Activated naive CD4-positive, alpha-beta T cell treated with anti-CD3 and anti-CD28 coated beads, Interleukin-2, amount 50 U/mL, for 72 hours (primary cell): ENCODE measurements at regions not wholly inside any gene's neighbourhood (a gene's known extent, or its start where the extent isn't known, plus 50 kb on each side); places are given as distances from the start of the nearest gene placed in this dataset.

Experiments
- ATAC-seq, 2 donors: fragments of 150-1000 bp; cut with Tn5 transposase; 2 replicates each; pipeline ENCODE4 v1.10.0; 2021; ENCODE audit warnings: mild to moderate bottlenecking in 2 of 2, moderate library complexity in 2 of 2
- DNase-seq, 2 donors: peaks; one replicate each; pipeline ENCODE4 v3.0.0; 2021 to 2022; ENCODE audit warnings: low spot score in 2 of 2
- H3K27ac Mint-ChIP-seq, 2 donors: one replicate each; pipeline ENCODE4 v1.8.0; 2022; ENCODE audit warnings: mild to moderate bottlenecking in 2 of 2, mixed read lengths in 2 of 2
- H3K36me3 Mint-ChIP-seq, 2 donors: one replicate each; pipeline ENCODE4 v1.8.0; 2022; ENCODE audit warnings: mixed read lengths in 2 of 2
- H3K9me3 Mint-ChIP-seq, 2 donors: one replicate each; pipeline ENCODE4 v1.8.0; 2022; ENCODE audit warnings: mixed read lengths in 2 of 2

GRCh38 chr12:3933819-3934192 is 60.6 kb upstream of the PARP11 start:
- DNase-seq (no peak), ATAC-seq (peak; percentile 23 to 26)
- H3K27ac Mint-ChIP-seq: peak overlapping the region; percentile 30 to 80
- H3K36me3 Mint-ChIP-seq: no peaks in the 10 kb centered on the region
- no peaks in the 10 kb centered on the region for H3K9me3 Mint-ChIP-seq

- H3K36me3 Mint-ChIP-seq: no peaks in the 10 kb centered on the region
- H3K9me3 Mint-ChIP-seq: no peaks in the 10 kb centered on the region
- H3K27ac Mint-ChIP-seq: peak overlapping the region; percentile 30 to 80
- peak; percentile 65 to 87 for ATAC-seq
- no peak for DNase-seq
Observed at GRCh38 chr12:3933074-3933818, 60.0 kb upstream of the PARP11 start.

- Mint-ChIP-seq H3K36me3 (no peaks in the 10 kb centered on the region), H3K27ac (no peak overlapping the region), H3K9me3 (no peaks in the 10 kb centered on the region)
- ATAC-seq (no peak), DNase-seq (no peak)
Observed at GRCh38 chr12:3931776-3932175, 58.6 kb upstream of the PARP11 start.

GRCh38 chr12:3931206-3931605 is 58.0 kb upstream of the PARP11 start:
- Mint-ChIP-seq H3K27ac (no peak overlapping the region), H3K9me3 (no peaks in the 10 kb centered on the region), H3K36me3 (no peaks in the 10 kb centered on the region)
- ATAC-seq (no peak), DNase-seq (no peak)

GRCh38 chr12:3929875-3930615 is 56.8 kb upstream of the PARP11 start:
- H3K27ac Mint-ChIP-seq: no peak overlapping the region
- DNase-seq: no peak
- no peaks in the 10 kb centered on the region for H3K9me3 Mint-ChIP-seq
- ATAC-seq: peak in 1 of 2 donors; percentile 4
- H3K36me3 Mint-ChIP-seq: no peaks in the 10 kb centered on the region

- no peak for DNase-seq
- H3K36me3 Mint-ChIP-seq: no peaks in the 10 kb centered on the region
Observed at GRCh38 chr12:3928538-3929184, 55.5 kb upstream of the PARP11 start.

GRCh38 chr12:3925621-3926020 is 52.4 kb upstream of the PARP11 start:
- H3K9me3 Mint-ChIP-seq: no peaks in the 10 kb centered on the region
- H3K27ac Mint-ChIP-seq: no peak overlapping the region
- H3K36me3 Mint-ChIP-seq: no peaks in the 10 kb centered on the region
- ATAC-seq (no peak), DNase-seq (no peak)

More at GRCh38 chr12:3928538-3929184, 55.5 kb upstream of the PARP11 start:
- peak overlapping the region in 1 of 2 donors; percentile 33 for H3K27ac Mint-ChIP-seq
- no peak for ATAC-seq
- no peaks in the 10 kb centered on the region for H3K9me3 Mint-ChIP-seq

GRCh38 chr12:3924761-3925160 is 51.6 kb upstream of the PARP11 start:
- Mint-ChIP-seq H3K9me3 (no peaks in the 10 kb centered on the region), H3K36me3 (no peaks in the 10 kb centered on the region), H3K27ac (no peak overlapping the region)
- no peak for DNase-seq
- no peak for ATAC-seq

GRCh38 chr12:3923021-3923420 is 49.8 kb upstream of the PARP11 start:
- no peaks in the 10 kb centered on the region for H3K36me3 Mint-ChIP-seq
- H3K9me3 Mint-ChIP-seq: no peaks in the 10 kb centered on the region
- no peak overlapping the region for H3K27ac Mint-ChIP-seq
- DNase-seq (no peak), ATAC-seq (no peak)
